Smooth muscle cell (in vitro differentiated cells): ENCODE measurements at regions not wholly inside any gene's neighbourhood (a gene's known extent, or its start where the extent isn't known, plus 50 kb on each side); places are given as distances from the start of the nearest gene placed in this dataset.

Experiments used
- DNase-seq: peaks from one replicate; lab custom pipeline; 2025; ENCODE audit not compliant: unreplicated experiment; lab: John Stamatoyannopoulos, UW
- H2AFZ ChIP-seq: fragments of 200-600 bp; sonication (generic); 2 replicates; pipeline ENCODE4 v1.6.0; 2016; ENCODE audit warnings: antibody characterized with exemption, low read depth, mild to moderate bottlenecking
- H3F3A ChIP-seq: fragments of 200-600 bp; sonication (generic); 2 replicates; pipeline ENCODE4 v1.6.0; 2017; ENCODE audit warnings: antibody characterized with exemption, low read depth
- H3K27ac ChIP-seq: fragments of 200-600 bp; sonication (generic); 2 replicates; pipeline ENCODE4 v1.5.1; 2016; ENCODE audit warnings: low read depth, mild to moderate bottlenecking
- H3K27me3 ChIP-seq: fragments of 200-600 bp; sonication (generic); 2 replicates; pipeline ENCODE4 v1.6.1; 2016; ENCODE audit warnings: low read depth, mild to moderate bottlenecking
- H3K36me3 ChIP-seq: fragments of 200-600 bp; sonication (generic); 2 replicates; pipeline ENCODE4 v1.5.1; 2016; ENCODE audit warnings: low read depth
- H3K4me1 ChIP-seq: fragments of 200-600 bp; sonication (generic); 2 replicates; pipeline ENCODE4 v1.5.1; 2016; ENCODE audit warnings: low read depth
- H3K4me2 ChIP-seq: fragments of 200-600 bp; sonication (generic); 2 replicates; pipeline ENCODE4 v1.6.0; 2016; ENCODE audit warnings: mild to moderate bottlenecking
- H3K4me3 ChIP-seq: fragments of 200-600 bp; sonication (generic); 2 replicates; pipeline ENCODE4 v1.5.1; 2016; ENCODE audit warnings: mild to moderate bottlenecking
- H3K79me2 ChIP-seq: fragments of 200-600 bp; sonication (generic); 2 replicates; pipeline ENCODE4 v1.6.0; 2016; ENCODE audit warnings: low read depth, mild to moderate bottlenecking
- H3K9ac ChIP-seq: fragments of 200-600 bp; sonication (generic); 2 replicates; pipeline ENCODE4 v1.6.0; 2016; ENCODE audit warnings: low read depth
- H3K9me3 ChIP-seq: fragments of 200-600 bp; sonication (generic); replicated peaks from 2 replicates; pipeline ENCODE4 v1.5.1; 2016; ENCODE audit warnings: low read depth
- H4K20me1 ChIP-seq: fragments of 200-600 bp; sonication (generic); 2 replicates; pipeline ENCODE4 v1.6.0; 2016; ENCODE audit warnings: low read depth
- CTCF ChIP-seq: fragments of 200-600 bp; sonication (generic); IDR thresholded peaks from 2 replicates; pipeline ENCODE4 v1.5.1; 2017; ENCODE audit warnings: borderline replicate concordance, mild to moderate bottlenecking, antibody characterized with exemption; ENCODE audit not compliant: insufficient read depth, poor library complexity, severe bottlenecking
- WGBS: methylation state at CpG from one replicate; pipeline ENCODE4 v1.1.7; 2016; ENCODE audit warnings: low lambda C conversion rate; 5-methylcytosine and 5-hydroxymethylcytosine counted together

GRCh38 chr20:23282546-23282945, 68.0 kb upstream of the NXT1 start:
- Histone ChIP-seq H3F3A (no peaks in the 10 kb centered on the region), H2AFZ (no peak overlapping the region), H3K4me3 (no peak overlapping the region), H3K9me3 (no peaks in the 10 kb centered on the region), H3K79me2 (no peaks in the 10 kb centered on the region), H3K4me1 (no peaks in the 10 kb centered on the region), H3K27me3 (no peaks in the 10 kb centered on the region), H3K4me2 (no peak overlapping the region), H4K20me1 (no peaks in the 10 kb centered on the region), H3K27ac (no peak overlapping the region), H3K36me3 (no peaks in the 10 kb centered on the region), H3K9ac (no peak overlapping the region)
- WGBS, result 99% methylated on average over 3 of the region's 3 CpGs
- DNase-seq, result no peak
- TF ChIP-seq CTCF, result no peak

GRCh38 chr20:23282111-23282510, 68.5 kb upstream of the NXT1 start:
- H3K4me3 ChIP-seq, result no peak overlapping the region
- no peaks in the 10 kb centered on the region for H3K36me3 ChIP-seq
- H3K27ac ChIP-seq, result no peak overlapping the region
- no peaks in the 10 kb centered on the region for H4K20me1 ChIP-seq
- H2AFZ ChIP-seq, result no peak overlapping the region
- H3K9ac ChIP-seq, result no peak overlapping the region
- WGBS, result 54% methylated on average over 1 of the region's 1 CpG
- H3K4me2 ChIP-seq, result no peak overlapping the region
- DNase-seq, result no peak
- no peak for TF ChIP-seq CTCF
- no peaks in the 10 kb centered on the region for H3K9me3 ChIP-seq
- H3K79me2 ChIP-seq, result no peaks in the 10 kb centered on the region
- H3K27me3 ChIP-seq, result no peaks in the 10 kb centered on the region
- no peaks in the 10 kb centered on the region for H3K4me1 ChIP-seq
- H3F3A ChIP-seq, result no peaks in the 10 kb centered on the region

GRCh38 chr20:23279836-23280235, 70.8 kb upstream of the NXT1 start:
- Histone ChIP-seq H3K9me3 (no peaks in the 10 kb centered on the region), H3K9ac (no peak overlapping the region), H3K4me1 (no peaks in the 10 kb centered on the region), H3F3A (no peaks in the 10 kb centered on the region), H3K27me3 (no peaks in the 10 kb centered on the region), H3K36me3 (no peaks in the 10 kb centered on the region), H3K79me2 (no peaks in the 10 kb centered on the region), H2AFZ (no peak overlapping the region), H3K27ac (no peak overlapping the region), H4K20me1 (no peaks in the 10 kb centered on the region), H3K4me3 (no peak overlapping the region), H3K4me2 (no peak overlapping the region)
- no peak for TF ChIP-seq CTCF
- no peak for DNase-seq
- WGBS, result 86% methylated on average over 7 of the region's 7 CpGs

GRCh38 chr20:23278172-23278571, 72.4 kb upstream of the NXT1 start:
- no peaks in the 10 kb centered on the region for H4K20me1 ChIP-seq
- H3K79me2 ChIP-seq, result no peaks in the 10 kb centered on the region
- WGBS, result 79% methylated on average over 4 of the region's 4 CpGs
- H3K4me3 ChIP-seq, result no peak overlapping the region
- no peak for DNase-seq
- no peak for TF ChIP-seq CTCF
- no peaks in the 10 kb centered on the region for H3K4me1 ChIP-seq
- H2AFZ ChIP-seq, result no peak overlapping the region
- no peaks in the 10 kb centered on the region for H3K9me3 ChIP-seq
- no peak overlapping the region for H3K4me2 ChIP-seq
- no peak overlapping the region for H3K9ac ChIP-seq
- no peaks in the 10 kb centered on the region for H3K27me3 ChIP-seq
- no peaks in the 10 kb centered on the region for H3K36me3 ChIP-seq
- no peak overlapping the region for H3K27ac ChIP-seq
- H3F3A ChIP-seq, result no peaks in the 10 kb centered on the region
